ENCODE measurements at regions not wholly inside any gene's neighbourhood (a gene's known extent, or its start where the extent isn't known, plus 50 kb on each side); places are given as distances from the start of the nearest gene placed in this dataset.

DNA sequence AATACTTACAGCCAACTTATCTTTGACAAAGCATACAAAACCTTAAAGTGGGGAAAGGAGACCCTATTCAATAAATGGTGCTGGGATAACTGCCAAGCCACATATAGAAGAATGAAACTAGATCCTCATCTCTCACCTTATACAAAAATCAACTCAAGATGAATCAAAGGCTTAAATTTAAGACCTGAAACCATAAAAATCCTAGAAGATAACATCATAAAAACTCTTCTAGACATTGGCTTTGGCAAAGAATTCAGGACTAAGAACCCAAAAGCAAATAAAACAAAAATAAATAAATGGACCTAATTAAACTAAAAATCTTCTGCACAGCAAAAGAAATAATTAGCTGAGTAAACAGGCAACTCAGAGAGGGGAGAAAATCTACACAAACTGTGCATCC lies 335.6 kb upstream of the PBX1 start:
- no peak for DNase-seq
- no peaks in the 10 kb centered on the region for H3K4me1 ChIP-seq (ENCODE audit: insufficient read depth, low read length)
- TF ChIP-seq, protein P1, sequence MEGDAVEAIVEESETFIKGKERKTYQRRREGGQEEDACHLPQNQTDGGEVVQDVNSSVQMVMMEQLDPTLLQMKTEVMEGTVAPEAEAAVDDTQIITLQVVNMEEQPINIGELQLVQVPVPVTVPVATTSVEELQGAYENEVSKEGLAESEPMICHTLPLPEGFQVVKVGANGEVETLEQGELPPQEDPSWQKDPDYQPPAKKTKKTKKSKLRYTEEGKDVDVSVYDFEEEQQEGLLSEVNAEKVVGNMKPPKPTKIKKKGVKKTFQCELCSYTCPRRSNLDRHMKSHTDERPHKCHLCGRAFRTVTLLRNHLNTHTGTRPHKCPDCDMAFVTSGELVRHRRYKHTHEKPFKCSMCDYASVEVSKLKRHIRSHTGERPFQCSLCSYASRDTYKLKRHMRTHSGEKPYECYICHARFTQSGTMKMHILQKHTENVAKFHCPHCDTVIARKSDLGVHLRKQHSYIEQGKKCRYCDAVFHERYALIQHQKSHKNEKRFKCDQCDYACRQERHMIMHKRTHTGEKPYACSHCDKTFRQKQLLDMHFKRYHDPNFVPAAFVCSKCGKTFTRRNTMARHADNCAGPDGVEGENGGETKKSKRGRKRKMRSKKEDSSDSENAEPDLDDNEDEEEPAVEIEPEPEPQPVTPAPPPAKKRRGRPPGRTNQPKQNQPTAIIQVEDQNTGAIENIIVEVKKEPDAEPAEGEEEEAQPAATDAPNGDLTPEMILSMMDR (IDR thresholded peaks at IDR 0.05; ENCODE audit: borderline replicate concordance, extremely low read depth, low read length, poor library complexity, severe bottlenecking) = no peak
- no peak for TF ChIP-seq EZH2 (IDR thresholded peaks at IDR 0.05; ENCODE audit: borderline replicate concordance, low read depth, low read length, severe bottlenecking)

DNA sequence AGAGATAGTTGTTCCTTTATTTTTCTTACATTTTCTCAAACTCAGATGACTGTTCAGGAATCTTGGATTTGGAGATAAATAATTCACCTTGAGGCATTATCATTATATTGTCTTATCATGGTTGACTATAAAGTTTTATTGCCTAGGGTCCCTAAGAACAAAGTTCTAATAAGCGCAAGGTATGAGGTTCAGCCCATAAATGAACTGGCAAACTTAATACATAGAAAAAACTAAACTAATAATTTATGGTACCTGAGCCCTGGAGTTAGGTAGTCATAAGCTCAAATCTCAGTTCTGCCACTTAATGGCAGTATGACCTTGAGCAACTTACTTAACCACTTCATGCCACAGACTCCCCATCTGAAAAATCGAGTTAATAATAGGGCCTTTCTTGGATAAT lies 334.0 kb upstream of the PBX1 start:
- Histone ChIP-seq H3K79me2 (ENCODE audit: insufficient read depth, low read length) (no peaks in the 10 kb centered on the region), H3K9ac (ENCODE audit: low read depth, low read length) (no peak overlapping the region), H3K4me3 (ENCODE audit: low read depth in 1 of 2, low read length in 2 of 2) (no peak overlapping the region), H3K27me3 (ENCODE audit: insufficient read depth, low read length, poor library complexity) (no peaks in the 10 kb centered on the region), H2AFZ (ENCODE audit: low read depth, low read length) (no peak overlapping the region), H3K9me3 (ENCODE audit: insufficient read depth, low read length, severe bottlenecking) (no peaks in the 10 kb centered on the region), H4K20me1 (ENCODE audit: insufficient read depth, low read length) (no peaks in the 10 kb centered on the region), H3K36me3 (ENCODE audit: insufficient read depth, low read length) (no peaks in the 10 kb centered on the region), H3K4me1 (ENCODE audit: insufficient read depth, low read length) (no peaks in the 10 kb centered on the region), H3K27ac (ENCODE audit: low read length) (no peak overlapping the region), H3K4me2 (ENCODE audit: insufficient read depth, low read length) (no peak overlapping the region)
- ATAC-seq (ENCODE audit: insufficient read depth, low read depth) = no peak
- no peak for DNase-seq
- TF ChIP-seq, protein P1 (IDR thresholded peaks at IDR 0.05; ENCODE audit: borderline replicate concordance, extremely low read depth, low read length, poor library complexity, severe bottlenecking) = no peak
- TF ChIP-seq EZH2 (IDR thresholded peaks at IDR 0.05; ENCODE audit: borderline replicate concordance, low read depth, low read length, severe bottlenecking) = no peak

More for the DNA sequence above, 335.6 kb upstream of the PBX1 start:
- Histone ChIP-seq H3K27ac (ENCODE audit: low read length) (no peak overlapping the region), H3K4me3 (ENCODE audit: low read depth in 1 of 2, low read length in 2 of 2) (no peak overlapping the region), H3K4me2 (ENCODE audit: insufficient read depth, low read length) (no peak overlapping the region), H3K79me2 (ENCODE audit: insufficient read depth, low read length) (no peaks in the 10 kb centered on the region), H3K27me3 (ENCODE audit: insufficient read depth, low read length, poor library complexity) (no peaks in the 10 kb centered on the region), H2AFZ (ENCODE audit: low read depth, low read length) (no peak overlapping the region), H4K20me1 (ENCODE audit: insufficient read depth, low read length) (no peaks in the 10 kb centered on the region), H3K9ac (ENCODE audit: low read depth, low read length) (no peak overlapping the region), H3K9me3 (ENCODE audit: insufficient read depth, low read length, severe bottlenecking) (no peaks in the 10 kb centered on the region), H3K36me3 (ENCODE audit: insufficient read depth, low read length) (no peaks in the 10 kb centered on the region)
- ATAC-seq (ENCODE audit: insufficient read depth, low read depth) = no peak

DNA sequence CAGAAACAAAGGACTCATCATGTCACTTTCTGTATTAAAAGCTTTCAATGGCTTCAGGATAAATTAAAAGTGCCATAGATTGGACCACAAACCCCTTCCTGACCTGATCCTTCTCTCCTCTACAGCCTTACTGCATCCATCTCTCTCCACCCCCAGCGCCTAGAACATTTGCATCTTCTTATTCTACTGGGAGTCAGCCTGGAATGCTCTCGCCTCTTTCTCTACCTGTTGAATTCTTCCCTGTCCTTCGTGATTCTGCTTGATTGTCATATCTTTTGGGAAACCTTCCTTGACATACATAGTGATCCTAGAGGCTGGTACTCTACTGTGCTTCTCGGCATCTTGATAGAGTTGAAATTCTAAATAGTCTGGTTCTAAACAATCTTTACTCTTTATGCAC lies 332.0 kb upstream of the PBX1 start:
- Histone ChIP-seq H3K4me3 (ENCODE audit: low read depth in 1 of 2, low read length in 2 of 2) (no peak overlapping the region), H3K9me3 (ENCODE audit: insufficient read depth, low read length, severe bottlenecking) (no peaks in the 10 kb centered on the region), H3K4me1 (ENCODE audit: insufficient read depth, low read length) (no peaks in the 10 kb centered on the region), H3K4me2 (ENCODE audit: insufficient read depth, low read length) (no peak overlapping the region), H3K27me3 (ENCODE audit: insufficient read depth, low read length, poor library complexity) (no peaks in the 10 kb centered on the region), H3K36me3 (ENCODE audit: insufficient read depth, low read length) (no peaks in the 10 kb centered on the region), H2AFZ (ENCODE audit: low read depth, low read length) (no peak overlapping the region), H3K79me2 (ENCODE audit: insufficient read depth, low read length) (no peaks in the 10 kb centered on the region), H4K20me1 (ENCODE audit: insufficient read depth, low read length) (no peaks in the 10 kb centered on the region), H3K27ac (ENCODE audit: low read length) (no peak overlapping the region), H3K9ac (ENCODE audit: low read depth, low read length) (no peak overlapping the region)
- DNase-seq (no peak), ATAC-seq (ENCODE audit: insufficient read depth, low read depth) (no peak)
- TF ChIP-seq EZH2 (IDR thresholded peaks at IDR 0.05; ENCODE audit: borderline replicate concordance, low read depth, low read length, severe bottlenecking) = no peak
- TF ChIP-seq, protein P1 (IDR thresholded peaks at IDR 0.05; ENCODE audit: borderline replicate concordance, extremely low read depth, low read length, poor library complexity, severe bottlenecking) = no peak

DNA sequence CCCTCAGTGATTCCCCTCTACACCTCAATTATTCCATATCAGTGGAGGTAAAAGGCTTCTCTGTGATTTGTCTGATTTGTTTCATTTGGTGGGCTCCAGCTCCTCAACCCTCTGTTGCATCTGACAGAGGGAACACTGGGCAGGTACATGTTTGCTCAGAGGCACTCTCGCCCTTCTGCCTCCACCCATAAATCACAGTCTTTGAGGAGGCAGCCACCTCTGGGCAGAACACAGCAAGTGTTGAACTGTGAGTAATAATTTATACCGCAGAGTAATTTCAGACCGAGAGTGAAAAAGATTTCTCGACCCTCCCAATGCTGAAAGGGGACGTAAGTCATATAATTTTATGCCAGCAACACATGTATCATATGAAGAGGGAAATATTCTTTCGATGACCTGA lies 330.1 kb upstream of the PBX1 start:
- H3K9ac ChIP-seq (ENCODE audit: low read depth, low read length) = no peak overlapping the region
- ATAC-seq (ENCODE audit: insufficient read depth, low read depth) (no peak), DNase-seq (no peak)
- H3K27ac ChIP-seq (ENCODE audit: low read length) = no peak overlapping the region
- no peaks in the 10 kb centered on the region for H3K27me3 ChIP-seq (ENCODE audit: insufficient read depth, low read length, poor library complexity)
- no peaks in the 10 kb centered on the region for H3K4me1 ChIP-seq (ENCODE audit: insufficient read depth, low read length)
- H3K4me2 ChIP-seq (ENCODE audit: insufficient read depth, low read length) = no peak overlapping the region
- H2AFZ ChIP-seq (ENCODE audit: low read depth, low read length) = no peak overlapping the region
- H3K36me3 ChIP-seq (ENCODE audit: insufficient read depth, low read length) = no peaks in the 10 kb centered on the region
- H4K20me1 ChIP-seq (ENCODE audit: insufficient read depth, low read length) = no peaks in the 10 kb centered on the region
- H3K79me2 ChIP-seq (ENCODE audit: insufficient read depth, low read length) = no peaks in the 10 kb centered on the region
- TF ChIP-seq EZH2 (IDR thresholded peaks at IDR 0.05; ENCODE audit: borderline replicate concordance, low read depth, low read length, severe bottlenecking) = no peak
- TF ChIP-seq, protein P1 (IDR thresholded peaks at IDR 0.05; ENCODE audit: borderline replicate concordance, extremely low read depth, low read length, poor library complexity, severe bottlenecking) = no peak
- no peaks in the 10 kb centered on the region for H3K9me3 ChIP-seq (ENCODE audit: insufficient read depth, low read length, severe bottlenecking)
- no peak overlapping the region for H3K4me3 ChIP-seq (ENCODE audit: low read depth in 1 of 2, low read length in 2 of 2)
